LHCN-M2 (cell line): ENCODE measurements at regions not wholly inside any gene's neighbourhood (a gene's known extent, or its start where the extent isn't known, plus 50 kb on each side); places are given as distances from the start of the nearest gene placed in this dataset.

Source experiments
- DNase-seq: peaks from one replicate; pipeline ENCODE4 v3.0.0-alpha.2; 2012; ENCODE audit warnings: low read depth

DNA sequence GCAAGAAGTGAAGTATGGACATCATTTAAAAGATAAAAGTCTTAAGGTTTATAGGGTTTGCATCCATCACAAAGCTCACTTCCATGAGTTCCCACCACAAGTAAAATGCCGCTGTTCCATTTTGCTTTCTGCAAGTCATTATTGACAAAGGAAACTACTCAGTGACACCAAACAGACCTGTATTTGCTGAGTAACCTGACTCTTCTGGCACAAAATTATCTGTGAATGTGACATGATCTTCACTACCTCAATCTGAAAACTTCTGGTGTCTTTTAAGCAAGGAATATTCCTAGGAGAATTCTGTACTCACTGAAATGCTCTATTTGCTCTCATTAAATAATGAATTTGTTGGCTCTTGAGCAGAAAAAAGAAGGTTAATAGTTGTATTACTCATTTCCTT lies 1077.4 kb upstream of the ADGRL4 start:
- DNase-seq, result no peak

DNA sequence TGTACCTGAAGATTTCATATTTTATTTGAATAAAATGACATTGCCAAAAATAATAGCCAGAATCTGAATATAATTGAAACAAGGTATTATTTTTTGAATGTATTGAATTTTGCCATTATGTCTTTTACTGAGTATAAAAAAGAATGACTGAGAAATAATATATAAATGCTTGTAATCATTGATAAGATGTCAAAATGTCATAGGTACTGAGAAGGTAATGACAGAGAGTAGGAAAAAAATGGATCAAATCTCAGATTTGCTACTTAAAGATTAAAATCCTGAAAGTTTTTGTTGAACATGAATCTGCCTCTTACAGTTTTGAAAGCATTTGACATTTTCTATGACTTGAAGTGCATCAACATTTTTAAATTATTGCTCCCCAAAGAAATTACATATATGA lies 1069.9 kb upstream of the ADGRL4 start:
- no peak for DNase-seq

DNA sequence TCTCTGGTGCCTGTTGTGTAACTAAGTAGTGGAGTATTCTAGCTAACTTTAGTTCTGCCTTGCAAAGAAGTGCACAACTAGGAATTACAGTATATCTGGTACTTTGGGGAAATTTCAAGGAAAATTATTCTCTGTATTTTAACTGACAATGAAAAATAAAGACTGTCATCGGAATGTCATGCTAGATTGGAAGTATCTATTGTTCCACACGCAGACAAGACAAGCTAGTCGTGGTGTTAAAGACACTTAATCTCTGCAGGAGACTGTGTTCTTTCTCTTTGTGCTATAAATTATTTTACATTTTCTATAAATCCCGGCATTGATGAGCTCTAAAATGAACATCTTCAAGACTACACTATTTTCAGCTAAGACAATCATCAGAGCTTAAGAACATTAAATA lies 1068.8 kb upstream of the ADGRL4 start:
- DNase-seq, result no peak

DNA sequence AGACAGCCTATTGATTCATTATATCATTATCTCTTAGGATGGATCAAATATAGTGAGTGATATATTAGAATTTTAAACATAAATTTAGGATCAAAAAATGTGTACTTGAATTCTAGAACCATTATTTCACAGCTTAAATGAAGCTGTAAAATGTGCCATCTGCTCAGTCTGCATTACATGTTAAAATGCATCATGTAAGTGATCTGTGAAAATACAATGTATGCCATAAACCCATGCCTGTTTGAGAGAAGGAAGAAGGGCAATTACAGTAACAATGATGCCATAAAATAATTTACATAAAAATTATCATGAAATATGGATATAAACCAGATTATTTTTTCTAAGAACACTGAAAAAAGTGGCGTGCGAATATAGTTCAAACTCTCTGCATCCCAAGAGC lies 1066.0 kb upstream of the ADGRL4 start:
- no peak for DNase-seq

DNA sequence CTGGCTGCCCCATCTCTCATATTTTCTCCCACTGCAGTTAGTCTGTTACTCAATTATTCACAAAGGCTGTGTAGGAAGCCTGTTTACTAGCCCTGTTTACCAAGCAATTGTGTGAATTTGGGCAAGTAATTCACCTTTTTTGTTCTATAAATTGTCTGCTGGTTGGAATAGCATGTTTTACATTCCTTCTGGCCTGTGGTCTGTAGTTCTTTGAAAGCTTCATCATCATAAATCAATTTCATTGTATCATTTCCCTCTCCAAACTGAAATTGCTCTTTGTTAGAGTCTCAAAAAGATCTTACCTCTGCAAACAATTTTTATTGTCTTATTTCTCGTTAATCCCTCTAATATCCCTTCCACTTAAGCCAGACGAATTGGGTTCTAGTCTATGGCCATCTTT lies 1059.5 kb upstream of the ADGRL4 start:
- no peak for DNase-seq

DNA sequence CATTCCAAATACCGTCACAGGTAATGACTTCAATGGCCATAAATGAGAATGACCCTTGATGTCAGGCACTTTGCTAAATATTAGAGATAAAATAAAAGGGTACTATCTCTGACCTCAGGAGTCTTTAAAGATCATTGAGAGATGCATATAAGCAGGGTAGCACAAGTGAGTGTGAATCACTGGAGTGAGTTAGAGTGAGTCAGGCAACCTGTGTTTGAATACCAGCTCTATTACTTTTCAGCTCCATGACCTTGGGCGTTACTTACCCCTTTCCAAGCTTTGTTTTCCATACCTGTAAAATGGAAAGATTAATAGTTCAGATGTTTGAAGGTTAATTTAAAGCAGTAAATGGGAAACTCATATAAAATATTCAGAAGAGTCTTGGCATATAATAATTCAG lies 1058.0 kb upstream of the ADGRL4 start:
- DNase-seq, result no peak

DNA sequence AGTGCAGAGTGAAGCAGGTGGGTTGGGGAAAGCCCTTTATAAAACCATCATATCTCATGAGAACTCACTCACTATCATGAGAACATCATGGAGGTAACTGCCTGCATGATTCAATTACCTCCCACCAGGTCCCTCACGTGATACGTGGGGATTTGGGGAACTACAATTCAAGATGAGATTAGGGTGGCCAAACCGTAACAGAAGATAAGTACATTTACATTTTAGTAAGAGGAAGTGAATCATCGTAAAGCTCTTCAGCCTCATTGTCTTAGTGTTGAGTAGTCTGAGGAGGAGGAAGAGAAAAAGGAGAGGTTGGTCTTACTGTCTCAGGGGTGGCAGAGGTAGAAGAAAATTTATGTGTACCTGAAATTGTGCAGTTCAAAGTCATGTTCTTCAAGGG lies 1053.4 kb upstream of the ADGRL4 start:
- no peak for DNase-seq

DNA sequence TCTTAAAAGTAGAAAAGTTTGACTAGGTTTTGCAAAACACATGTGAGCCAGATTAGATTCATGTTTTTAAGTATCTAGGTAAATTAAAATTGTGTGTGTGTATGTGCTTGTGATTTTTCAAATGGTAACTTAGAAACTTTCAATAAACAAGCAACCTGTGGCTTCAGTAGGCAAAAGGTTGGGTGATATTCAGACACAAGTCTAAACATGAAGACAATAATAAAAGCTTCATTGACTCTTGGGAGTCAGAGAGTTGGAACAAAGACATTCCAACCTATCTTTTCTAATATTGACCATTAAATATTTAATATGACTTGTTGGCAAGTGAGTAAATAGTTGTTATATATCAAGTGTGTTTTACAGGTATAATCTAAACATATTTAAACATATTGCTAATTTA lies 1049.6 kb upstream of the ADGRL4 start:
- no peak for DNase-seq

DNA sequence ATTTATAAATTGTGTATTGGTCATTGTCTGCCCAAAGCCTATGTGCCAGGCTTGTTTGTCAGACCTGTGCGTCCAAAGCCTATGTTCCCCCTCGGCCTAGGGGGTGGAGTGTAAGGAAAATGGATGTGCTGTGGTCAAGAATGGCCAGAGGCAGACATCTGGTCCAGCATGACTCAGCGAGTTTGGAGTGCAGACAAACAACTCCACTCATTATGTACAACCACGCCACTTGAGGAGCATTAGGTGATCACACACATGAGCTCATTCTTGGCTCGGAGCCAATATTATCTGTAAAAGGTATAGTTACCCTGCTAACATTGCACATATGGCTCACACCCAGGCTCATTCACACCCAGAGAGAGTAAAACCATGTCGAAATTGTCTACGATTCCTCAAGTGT lies 1047.6 kb upstream of the ADGRL4 start:
- peak; percentile 31 for DNase-seq

DNA sequence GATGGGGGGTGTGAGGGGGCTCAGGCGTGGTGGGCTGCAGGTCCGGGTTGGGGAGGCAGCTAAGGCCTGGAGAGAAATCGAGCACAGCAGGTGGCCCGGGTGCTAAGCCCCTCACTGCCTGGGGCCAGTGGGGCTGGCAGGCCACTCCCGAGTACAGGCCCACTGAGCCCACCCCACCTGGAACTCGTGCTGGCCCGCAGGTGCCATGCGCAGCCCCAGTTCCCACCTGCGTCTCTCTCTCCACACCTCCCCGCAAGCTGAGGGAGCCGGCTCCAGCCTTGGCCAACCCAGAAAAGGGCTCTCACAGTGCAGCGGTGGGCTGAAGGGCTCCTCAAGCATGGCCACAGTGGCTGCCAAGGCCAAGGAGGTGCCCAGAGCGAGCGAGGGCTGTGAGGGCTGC lies 1047.1 kb upstream of the ADGRL4 start:
- no peak for DNase-seq

DNA sequence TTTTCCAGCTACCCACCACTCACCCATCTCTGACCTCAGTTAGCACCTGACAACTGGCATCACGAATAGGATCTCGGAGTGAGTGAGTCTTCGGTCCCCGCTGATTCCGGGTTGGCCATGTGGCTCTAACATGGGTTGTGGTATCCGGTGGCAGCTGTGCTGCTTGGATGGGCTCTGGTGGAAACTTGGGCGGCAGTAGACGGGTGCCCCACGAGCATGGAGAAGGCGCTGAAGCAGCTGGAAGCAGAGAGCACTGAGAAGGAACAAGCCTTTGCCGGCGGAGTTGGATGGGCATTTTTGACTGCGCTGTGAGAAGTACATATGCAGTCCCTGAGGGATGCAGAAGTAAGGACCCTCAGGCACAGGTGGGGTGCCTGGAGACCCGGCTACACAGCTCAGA lies 1044.0 kb upstream of the ADGRL4 start:
- no peak for DNase-seq

DNA sequence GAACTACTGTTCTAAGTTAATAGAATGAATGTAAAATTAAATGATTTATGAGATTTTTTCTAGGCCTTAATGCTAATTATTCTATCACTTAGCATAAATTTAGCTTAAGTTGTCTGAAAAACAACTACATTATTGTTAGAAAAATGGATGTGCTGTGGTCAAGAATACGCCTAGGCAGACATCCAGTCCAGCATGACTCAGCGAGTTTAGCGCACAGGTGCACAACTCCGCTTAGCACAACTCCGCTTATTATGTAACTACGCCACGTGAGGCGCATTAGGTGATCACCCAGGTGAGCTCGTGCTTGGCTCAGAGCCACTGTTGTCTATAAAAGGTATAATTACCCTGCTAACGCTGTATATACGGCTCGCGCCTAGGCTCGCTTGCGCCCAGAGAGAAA lies 1043.6 kb upstream of the ADGRL4 start:
- DNase-seq, result no peak

DNA sequence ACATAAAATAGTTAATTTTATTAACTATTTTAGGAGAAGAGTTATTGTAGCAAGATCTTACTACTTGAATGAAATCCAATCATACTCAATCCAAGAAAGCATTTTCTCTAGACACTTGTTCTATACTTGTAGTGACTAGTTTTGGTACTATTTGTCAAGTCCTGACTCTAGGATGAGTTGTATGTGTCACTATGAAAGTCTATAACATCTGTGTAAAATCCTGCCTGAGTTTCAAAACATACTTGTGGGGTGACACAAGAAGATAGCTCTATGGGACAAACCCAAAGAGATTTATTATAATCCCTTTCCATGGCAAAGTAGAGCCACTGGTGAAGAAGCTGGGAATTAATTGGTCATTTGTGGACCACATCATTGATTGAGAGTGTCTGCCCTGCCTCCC lies 1042.2 kb upstream of the ADGRL4 start:
- no peak for DNase-seq

DNA sequence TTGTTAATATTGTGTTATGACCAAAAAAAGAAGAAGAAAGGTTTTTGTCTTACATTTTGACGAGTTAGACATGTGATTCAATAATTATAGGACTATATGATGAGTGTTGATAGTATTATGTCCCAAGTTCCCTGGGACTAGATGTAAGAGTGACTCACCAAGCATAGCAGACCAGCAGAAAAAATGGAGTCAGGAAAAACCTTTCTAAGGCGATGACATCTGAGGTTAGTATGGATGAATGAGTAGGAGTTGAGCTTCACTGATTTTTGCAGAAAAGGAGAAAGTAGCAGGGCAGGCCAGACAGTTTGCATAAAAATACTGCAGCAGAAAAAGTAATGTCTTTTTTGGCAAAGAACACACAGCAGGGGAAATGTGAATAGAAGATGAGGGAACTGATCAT lies 1041.3 kb upstream of the ADGRL4 start:
- no peak for DNase-seq

DNA sequence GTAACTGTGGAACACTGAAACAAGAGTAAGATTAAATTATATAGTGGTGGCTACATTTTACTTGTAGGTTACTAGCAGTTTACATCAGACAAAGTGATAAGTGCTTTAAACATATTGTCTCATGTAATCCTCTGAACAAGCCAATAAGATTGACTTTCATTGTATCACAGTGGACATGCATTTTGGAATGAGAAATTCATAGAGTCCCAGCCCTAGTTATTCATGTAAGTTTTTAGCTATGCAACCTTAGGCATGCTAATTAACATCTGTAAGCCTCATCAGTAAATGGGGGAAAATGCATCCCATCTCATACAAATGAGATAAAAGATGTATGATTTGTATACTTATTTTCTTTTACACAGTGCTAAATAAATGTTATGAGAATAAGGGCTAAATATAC lies 1038.1 kb upstream of the ADGRL4 start:
- no peak for DNase-seq

DNA sequence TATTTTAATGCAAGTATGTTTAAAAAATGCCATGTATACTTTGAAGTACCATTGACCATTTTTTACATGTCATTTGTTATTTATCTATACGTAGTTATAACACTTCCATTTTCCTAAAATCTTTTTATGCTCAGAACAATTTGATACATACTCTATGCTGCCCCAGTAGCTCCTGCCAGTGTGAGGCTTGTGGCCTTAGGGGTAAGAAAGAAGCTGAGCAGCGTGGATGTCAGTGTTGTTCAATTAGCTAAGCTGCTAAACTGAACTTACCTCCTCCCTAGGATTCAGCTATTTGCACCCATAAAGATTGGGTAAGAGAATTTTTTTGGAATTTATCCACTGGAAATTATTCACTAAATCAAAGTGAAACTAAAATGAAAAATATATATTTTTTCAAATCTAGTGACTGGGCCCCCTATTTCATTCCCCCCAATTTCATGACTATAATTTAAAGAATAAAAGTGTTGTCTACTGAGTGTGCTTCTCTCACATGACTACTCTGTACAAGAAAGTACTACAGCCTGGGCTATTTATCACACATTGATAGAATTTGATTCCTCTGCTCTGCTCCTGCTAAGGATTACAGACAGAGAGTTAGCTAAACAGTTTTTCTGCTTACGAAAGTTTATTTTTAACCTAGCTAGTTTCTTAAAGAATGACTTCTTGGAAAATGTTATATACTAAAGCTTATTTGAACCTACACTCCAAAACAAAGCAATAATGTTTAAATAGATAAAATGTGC lies 1030.3 kb upstream of the ADGRL4 start:
- no peak for DNase-seq

DNA sequence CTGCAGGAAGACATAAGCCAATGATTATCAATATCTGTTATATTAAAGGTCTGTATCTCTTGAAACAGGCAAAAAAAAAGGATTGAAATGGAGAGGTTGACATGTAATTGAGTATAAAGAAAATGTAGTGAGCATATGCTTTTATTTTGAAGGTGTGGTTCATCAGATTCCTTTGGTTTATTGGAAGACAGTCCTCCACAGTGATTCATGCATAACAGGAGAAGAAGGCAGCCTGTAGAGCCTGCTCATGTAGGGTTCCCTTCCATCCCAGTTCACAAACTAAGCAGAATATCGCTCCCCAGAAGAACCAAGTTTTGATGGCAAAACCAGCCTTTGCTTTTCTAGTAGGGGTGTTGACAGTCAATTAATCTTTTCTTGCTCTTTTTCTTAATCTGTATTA lies 1016.8 kb upstream of the ADGRL4 start:
- DNase-seq, result no peak

DNA sequence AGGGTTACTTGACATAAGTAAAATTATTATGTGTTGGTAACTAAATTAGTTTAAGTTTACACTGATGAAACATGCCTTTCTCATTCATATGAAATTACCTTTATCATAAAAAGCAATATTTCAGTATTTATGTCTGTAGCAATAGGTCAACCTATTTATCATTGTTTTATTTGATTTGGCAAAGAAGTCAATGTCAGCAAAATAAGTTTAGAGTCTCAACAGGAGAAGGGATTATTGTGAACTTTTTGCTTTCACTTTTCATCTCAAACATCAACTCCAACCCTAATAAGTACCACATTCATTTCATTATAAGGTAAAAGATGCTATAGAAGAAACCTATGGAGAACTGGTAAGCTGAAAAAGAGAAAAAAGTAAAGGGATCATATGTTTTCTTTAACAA lies 1015.4 kb upstream of the ADGRL4 start:
- no peak for DNase-seq

DNA sequence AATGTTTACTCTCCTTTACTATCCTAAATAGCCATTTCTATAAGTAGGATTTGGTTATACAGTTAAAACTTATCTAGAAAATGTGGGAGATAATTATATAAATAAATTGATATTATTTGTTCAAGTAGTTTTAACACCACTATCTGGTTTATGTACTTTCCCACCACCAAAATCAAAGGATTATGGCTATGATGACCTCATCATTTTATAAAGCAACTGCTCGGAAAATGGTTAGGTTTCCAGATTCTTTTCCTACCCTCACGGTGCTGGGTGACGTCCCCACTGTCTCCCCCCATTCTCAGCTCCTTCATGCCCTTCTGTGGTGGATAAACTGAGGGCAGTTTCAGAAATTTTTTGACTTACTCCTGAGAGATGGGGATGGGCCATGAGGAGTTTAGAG lies 1011.8 kb upstream of the ADGRL4 start:
- no peak for DNase-seq

DNA sequence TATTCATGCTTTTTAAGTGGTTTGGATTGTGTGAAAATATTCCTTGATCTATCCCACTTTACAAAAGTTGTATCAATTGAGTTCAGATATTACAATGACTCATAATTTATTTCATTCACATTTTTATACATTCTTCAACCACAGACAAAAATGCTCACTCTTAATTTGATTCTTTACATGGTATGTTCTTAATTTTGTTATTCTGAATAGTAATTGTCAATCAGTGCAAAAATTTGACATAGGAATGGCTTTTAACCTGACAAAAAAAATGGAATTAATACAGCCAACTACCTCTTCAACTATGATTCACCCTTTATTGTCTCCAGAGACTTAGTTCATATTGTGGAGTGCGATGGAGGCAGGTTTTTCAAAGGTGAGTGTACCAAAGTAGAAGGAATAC lies 1002.4 kb upstream of the ADGRL4 start:
- DNase-seq, result no peak

DNA sequence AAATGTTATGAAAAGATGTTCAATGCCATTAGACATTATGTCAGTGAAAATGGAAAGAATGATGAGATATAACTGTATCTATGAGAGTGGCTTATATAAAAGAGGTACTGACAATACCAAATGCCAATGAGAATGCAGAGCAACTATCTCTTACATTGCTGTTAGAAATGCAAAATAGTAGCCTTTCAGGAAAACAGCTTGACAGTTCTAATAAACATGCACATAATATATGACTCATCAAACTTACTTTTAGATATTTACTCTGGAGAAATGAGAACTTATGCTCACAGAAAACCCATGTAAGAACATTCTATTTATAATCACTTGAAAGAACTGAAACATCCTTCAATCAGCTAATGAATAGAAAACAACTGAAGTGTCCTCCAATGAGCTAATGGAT lies 996.7 kb upstream of the ADGRL4 start:
- DNase-seq, result no peak

DNA sequence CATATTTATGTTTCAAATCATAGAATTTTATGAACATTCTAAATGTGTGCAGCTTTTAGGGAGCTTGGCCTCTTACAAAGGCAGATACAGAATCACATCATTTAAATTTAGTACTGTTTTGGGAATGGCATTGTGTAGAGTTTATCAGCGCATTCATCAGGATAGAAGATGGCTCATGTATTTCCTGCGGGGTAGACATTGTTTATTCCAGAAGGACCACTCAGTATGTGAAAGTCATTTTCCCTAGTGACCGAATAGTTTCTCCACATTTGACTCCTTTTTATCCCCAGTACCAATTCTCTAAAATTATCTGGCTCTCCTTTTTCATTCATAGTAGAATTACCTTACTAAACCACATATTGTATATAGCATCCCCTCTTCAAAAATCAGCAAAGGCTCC lies 981.9 kb upstream of the ADGRL4 start:
- no peak for DNase-seq

DNA sequence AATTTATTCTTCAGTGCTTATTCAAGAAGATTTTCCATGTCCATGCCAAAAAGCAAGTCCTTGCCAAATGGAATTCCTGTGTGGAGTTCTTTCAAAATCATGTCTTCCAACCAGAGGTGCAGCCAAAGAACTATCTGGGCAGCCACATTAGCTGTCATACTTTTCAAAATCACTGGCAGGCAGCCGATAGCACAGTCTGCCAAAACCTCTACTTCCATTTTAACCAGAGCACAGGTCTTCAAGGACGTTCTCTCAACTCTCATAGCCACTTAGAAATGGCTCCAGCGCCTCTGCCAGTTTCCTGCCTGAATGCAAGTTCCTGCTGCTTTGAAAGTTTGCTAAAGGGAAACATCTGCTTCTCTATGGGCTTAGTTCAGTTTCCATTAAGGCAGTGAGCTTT lies 975.7 kb upstream of the ADGRL4 start:
- no peak for DNase-seq

DNA sequence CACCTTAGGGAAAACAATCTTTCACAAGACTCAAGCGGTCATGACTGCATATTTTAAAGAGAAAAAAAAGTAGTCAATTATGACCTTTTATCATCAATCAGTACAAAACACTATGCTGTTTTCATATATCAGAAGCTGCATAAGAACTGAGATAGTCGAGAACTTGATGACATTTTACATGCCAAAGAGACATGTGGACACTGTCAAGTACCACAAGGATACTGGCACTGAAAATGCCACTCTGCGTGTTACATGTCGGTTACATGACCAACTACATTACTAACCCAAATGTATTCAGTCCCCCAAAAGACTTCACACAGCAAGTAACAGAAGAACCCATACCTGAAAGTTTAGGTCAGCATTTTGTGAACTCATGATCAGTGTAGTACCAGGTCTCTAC lies 975.0 kb upstream of the ADGRL4 start:
- no peak for DNase-seq
